HG02798 (cell line): ENCODE measurements at regions not wholly inside any gene's neighbourhood (a gene's known extent, or its start where the extent isn't known, plus 50 kb on each side); places are given as distances from the start of the nearest gene placed in this dataset.
"Not testable (repeated sequence)": the region's sequence is repeated elsewhere in the genome, so short reads cannot be mapped to it uniquely, and the experiment has no call there.

Experiments used
- ATAC-seq: cut with Tn5 transposase; IDR thresholded peaks from one replicate; pipeline ENCODE4 v1.9.1; 2021; ENCODE audit warnings: mild to moderate bottlenecking; ENCODE audit not compliant: unreplicated experiment, poor library complexity

DNA sequence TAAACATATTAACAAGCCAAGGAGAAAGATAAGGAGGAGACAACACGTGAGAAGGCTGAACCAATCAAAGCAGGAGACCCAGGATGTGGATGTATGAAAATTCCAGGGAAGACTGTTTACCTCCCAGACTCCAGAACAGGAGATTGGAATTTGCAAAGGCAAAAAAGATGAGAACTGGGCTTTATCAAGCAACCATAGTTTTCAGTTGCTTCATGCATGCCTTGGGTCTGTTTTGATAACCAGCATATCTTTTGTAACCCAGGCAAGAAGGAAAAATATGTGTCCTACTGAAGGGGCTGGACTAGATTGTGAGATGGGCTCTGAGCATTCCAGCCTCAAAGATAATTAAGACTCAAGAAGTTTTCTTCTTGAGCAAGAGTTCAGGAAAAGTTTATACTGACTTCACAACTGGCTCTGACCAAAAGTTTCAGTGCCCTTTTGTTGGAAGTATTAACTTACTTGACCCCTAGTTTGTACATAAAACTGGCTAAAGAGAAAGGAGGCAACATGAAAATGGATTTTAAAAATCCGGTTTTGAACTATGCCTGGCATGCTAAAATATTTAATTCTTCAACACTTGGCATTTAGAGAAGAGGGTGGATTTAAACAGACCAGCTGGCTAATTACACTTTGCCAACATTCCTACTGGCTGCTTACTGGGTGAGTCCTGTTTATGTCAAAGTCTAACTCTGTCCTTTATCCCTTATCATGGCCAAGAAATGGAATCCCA, 79.3 kb upstream of the CD28 start:
- ATAC-seq: no peak

DNA sequence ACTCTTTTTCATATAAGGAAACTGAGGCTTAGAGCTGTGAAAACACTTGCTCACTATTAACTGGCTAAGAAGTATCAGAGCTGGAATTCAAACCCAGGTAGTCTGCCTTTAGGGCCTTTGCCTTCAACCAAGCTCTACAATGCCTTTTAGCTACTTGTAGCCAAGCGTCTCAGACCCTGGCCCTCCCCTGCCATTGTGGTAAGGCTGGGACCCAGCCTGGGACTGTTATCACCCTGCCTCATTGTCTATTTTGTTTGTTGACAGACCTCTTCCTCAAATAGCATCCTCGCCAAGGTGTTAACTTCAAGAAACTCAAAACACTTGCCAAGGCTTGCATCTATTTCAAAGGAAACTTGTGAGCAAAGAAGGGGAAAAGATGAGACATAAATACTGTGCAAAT, 76.7 kb upstream of the CD28 start:
- ATAC-seq: no peak

DNA sequence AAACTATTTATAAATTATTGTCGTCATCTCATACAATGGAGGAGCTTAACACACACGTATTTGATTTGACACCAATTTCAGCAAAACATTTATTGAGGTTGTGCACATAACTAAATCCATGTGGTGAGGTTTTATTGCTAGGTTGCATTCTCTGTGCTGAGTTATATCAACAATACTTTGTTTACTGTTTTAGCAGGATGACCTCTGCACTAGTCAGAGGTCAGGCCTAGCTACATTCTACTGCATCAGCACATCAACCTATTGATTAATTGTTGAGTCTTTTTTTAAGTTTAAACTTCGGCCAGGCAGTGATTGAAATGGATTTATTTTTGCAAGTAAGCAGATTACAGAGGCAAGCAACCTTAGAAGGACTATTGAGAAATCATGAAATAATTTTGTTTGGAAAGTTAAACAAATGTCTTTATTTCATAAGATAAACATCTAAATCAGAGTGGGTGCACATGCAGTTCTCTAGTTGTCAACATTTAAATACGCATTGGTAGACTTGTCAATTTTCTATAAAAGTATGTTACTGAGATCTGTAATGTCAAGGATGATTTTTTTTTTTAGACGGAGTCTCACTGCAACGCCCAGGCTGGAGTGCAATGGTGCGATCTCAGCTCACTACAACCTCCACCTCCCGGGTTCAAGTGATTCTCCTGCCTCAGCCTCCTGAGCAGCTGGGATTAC, 75.2 kb upstream of the CD28 start:
- ATAC-seq: no peak

DNA sequence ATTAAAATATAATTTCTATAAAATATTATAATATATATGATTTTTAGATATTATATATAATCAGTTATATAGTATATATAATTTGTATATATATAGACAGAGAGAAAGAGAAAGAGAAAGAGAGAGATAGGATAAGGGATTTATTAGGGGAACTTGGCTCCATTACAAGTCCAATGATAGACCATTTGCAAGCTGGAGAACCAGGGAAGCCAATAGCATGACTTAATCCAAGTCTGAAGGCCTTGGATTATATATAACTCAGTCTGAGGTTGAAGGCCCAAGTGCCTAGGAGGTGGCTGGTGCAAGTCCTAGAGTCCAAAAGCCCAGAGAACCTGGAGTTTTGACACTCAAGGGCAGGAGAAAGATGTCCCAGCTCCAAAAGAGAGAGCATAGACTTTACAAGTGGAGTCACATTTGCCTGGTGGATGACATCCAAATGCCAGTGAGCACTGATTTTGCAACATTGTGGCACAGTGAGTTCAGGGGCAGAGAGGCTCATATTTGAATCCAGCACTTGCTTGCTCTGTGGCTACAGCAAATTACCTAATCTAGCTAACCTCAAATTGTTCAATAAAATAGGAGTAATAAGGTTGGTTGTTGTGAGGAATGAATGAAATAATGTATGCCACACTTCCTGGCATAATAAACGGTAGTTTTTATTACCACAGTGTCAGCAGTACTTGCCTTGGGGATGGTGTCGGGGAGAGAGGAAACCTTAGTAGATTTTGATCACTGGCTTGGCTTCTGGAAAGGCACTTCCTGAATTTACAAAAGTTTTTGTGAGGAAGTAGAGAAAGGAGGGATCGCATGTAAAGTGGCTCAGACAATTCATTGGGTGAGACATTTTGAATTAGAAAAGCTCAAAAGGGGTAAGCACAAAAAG, 69.6 kb upstream of the CD28 start:
- ATAC-seq: no peak

DNA sequence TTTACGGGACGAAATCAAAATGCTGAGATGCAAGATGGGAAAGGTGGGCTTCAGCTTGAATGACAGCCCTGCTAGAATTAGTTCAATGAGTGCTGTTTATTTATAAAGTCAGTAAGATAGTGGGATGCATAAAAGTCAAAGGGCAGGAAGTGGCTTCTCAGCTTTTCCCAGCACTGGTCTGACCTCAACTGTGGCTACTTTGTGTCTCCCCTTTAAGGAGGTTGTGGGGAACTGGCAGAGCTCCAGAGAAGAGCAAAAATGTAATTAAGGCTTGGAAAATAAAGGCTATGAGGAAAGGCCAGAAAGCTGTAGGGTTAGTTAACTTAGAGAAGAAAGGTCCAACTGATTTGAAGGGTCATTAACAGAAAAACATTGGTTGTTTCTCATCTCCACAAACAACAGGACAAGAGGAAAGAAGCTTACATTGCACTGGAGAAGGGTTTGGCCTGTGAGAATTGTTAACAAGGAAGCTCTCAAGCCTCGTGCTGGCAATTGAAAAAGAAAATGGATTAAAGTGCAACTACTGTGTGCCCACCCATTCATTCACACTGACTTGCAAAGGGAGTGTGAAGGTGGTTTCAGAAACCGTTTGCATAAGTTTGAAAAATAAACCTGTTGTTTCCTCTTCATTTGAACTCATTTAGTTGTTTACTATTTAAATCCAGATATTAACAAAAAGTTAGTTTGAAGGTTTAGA, 68.8 kb upstream of the CD28 start:
- no peak for ATAC-seq

DNA sequence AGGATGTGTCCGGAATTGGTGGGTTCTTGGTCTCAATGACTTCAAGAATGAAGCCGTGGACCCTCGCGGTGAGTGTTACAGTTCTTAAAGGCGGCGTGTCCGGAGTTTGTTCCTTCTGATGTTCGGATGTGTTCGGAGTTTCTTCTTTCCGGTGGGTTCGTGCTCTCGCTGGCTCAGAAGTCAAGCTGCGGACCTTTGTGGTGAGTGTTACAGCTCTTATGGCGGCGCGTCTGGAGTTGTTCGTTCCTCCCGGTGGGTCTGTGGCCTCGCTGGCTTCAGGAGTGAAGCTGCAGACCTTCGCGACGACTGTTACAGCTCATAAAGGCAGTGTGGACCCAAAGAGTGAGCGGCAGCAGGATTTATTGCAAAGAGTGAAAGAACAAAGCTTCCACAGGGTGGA, 64.6 kb upstream of the CD28 start:
- not testable (repeated sequence) for ATAC-seq

DNA sequence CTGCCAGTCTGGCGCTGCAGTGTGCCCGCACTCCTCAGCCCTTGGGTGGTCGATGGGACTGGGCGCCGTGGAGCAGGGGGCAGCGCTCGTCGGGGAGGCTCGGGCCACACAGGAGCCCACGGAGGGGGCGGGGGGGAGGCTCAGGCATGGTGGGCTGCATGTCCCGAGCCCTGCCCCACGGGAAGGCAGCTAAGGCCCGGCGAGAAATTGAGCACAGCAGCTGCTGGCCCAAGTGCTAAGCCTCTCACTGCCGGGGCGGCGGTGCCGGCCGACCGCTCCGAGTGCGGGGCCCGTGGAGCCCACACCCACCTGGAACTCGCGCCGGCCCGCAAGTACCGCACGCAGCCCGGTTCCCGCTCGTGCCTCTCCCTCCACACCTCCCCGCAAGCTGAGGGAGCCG, 63.6 kb upstream of the CD28 start:
- not testable (repeated sequence) for ATAC-seq

DNA sequence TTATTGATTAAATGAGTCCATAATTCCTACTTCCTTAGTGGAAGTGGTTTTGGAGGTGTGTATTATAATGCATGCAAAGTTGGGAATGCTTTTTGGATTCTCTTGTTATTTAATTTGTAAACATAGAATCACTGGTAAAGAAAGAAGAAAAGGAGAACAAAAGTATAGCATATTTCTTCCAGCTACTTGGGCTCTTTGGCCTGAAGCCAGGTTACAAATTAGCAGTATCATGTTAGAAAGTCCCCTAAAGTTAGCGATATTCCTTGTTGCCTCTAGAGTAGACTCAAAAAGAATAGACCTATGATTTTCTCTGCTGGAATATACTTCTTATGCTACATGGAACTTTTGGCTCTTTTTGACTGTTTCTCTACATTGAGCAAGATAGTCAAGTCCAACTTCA, 60.6 kb upstream of the CD28 start:
- ATAC-seq: no peak

DNA sequence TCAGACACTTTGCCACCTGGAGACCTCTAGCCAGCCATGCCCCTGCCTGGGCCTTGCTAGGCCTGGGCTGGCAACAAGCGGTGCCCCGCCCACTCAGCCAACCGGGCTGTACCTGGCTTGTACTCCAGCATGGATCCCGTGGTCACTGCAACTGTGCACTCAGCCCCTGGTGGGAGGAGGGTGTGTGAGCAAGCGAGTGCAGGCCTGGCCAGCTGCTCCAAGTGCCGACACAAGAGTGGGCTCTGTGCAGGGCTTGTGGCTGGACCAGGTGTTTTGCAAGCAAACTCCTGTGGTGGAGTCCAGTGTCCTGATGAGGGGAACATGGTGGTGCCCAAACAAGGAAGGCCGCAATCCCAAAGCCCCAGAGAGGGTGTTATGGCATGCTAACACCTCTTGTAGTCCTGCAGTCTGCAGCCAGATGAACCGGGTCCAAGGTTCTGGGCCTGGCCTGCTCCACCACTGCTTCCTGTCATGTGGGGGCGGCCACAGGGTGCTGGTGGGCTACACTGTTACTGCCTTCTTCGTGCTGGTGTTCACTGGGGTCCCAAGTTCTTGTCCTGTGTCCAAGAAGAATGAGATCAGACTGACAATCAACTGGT, 60.1 kb upstream of the CD28 start:
- ATAC-seq: no peak

DNA sequence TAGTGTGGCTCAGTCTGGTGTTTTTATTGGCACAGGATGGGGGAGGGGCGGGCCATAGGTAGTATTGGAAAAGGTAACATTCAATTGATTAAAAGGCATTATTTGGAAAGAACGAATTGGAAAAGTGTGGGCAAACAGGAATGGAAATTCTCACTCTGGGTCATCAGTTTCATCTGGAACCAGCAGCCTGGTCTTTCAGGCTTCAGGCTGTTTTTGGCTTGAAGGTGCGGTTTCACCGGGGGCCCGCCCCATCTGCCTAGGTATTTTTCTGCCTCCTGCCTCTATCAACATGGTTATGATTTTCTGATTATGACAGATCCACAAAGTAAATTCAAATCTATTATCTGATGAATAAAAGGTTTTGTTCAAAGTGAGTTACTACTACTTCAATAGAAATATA, 59.5 kb upstream of the CD28 start:
- ATAC-seq: no peak

DNA sequence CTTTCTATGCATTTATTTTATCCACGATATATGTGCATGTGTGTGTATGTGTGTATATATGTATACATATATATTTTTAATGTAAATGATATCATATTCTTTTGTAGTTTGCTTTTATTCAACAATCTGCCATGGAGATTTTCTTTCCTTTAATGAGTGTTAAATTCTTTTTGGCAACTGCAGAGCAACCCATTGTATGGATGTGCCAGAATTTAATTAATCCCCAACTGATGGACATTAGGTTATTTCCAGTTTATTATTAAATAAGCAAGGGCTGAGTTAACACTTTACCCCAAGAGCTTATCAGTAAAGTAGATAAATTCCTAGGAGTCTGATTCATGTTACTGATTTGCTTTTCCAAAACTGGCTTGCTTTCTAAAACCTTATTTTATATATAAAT, 58.9 kb upstream of the CD28 start:
- no peak for ATAC-seq

DNA sequence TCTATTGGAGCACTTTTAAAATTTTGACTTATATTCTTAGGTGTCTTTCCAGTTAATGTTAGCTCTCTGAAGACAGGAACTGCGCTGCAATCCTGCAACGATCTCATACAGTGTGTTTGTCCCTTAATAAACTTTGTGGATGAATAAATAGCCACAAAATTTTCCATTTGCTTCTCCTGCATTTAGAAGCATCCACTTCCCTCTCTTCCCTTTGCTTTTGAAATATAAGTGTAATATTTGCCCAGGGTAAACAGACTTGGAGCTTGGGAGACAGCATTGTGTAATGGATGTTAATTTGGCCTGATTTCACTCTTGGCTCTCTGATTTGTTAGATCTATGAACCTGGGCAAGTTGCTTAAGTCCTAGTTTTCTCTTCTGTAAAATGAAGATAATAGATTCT, 58.2 kb upstream of the CD28 start:
- no peak for ATAC-seq

DNA sequence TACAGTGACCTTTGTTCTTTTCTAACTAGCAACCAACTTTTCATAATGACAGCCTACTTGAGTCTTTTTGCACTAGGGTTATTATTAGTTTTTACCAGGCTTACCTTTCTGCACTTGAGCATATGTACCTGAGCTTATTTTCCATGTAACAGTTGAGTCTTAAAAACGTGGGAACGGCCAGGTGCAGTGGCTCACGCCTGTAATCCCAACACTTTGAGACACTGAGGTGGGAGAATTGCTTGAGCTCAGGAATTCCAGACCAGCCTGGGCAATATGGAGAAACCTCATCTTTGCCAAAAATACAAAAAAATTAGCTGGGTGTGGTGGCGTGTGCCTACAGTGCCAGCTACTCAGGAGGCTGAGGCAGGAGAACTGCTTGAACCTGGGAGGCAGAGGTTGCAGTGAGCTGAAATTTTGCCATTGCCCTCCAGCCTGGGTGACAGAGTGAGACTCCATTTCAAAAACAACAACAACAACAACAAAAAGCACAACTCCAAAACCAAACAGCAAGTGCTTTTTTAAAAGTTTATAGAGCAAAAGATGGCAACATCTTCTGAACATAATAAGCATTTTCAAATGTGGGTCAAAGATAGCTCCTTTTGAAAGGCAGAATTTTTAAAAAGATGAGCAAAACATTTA, 57.1 kb upstream of the CD28 start:
- no peak for ATAC-seq

DNA sequence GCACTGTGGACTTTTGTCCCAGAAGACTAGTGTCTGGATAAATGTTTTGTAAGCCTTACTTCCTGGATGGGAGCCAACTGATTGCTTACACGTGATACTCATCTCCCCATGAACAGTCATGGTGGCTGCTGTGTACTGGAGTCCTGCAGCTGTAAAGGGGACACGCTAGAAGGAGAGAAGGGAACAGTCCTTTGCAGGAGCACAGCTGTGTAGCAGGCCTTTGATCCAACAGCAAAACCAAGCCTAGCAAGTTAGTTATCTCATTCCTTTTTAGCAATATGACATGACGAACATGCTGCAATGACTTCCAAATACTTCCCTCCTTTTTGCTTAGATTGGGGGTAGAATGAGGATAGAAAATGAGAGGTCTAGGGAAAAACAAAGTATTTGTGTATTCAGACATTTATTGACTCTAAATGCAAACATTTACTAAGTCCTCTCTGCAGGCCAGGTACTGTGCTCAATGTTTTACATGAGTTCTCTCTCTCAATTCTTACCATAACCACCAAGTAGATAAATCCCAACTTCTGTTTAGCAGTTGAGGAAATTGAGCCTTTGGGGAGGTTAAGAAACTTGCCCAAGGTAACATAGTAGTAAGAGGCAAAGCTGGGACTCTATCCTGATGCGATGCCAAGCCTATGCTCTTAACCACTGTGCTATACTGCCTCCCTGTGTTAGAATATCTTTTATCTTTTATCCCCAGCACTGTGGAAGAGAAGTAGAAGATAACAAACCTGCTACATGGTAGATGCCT, 55.4 kb upstream of the CD28 start:
- ATAC-seq: no peak

DNA sequence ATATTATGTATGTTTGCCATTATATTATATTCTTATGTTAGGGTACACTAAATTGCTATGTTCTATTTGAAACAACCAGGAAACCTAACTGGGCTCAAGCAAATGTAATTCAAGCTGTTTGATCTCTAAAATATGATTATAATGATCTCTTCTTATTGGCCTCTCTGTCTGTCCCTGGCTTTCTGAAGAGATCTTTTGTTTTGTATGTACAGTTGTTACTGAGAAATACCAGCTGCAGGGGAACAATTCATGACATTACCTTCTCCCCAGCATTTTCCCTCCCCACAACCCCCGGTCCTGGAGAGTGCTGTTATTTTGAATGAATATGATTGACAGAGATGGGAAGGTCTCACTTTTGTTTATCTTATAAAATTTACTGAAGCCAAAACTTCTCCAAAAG, 54.8 kb upstream of the CD28 start:
- no peak for ATAC-seq

DNA sequence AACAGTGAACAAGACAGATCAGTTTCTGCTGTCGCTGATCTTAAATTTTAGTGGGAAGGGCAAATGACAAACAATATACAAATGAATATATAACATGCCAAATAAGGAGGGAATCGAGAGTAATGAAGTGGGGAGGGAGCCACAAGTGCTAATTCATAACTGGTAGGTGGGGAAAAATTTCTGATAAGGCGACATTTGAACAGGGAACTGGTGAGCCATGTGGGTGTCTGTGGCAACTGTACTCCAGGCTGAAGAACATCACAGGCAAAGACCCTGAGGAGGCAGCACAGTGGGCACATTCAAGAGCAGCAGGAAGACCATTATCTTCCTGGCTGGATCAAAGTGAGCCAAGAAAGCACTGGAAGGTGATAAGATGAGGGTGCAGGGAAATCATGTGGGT, 51.6 kb upstream of the CD28 start:
- no peak for ATAC-seq

DNA sequence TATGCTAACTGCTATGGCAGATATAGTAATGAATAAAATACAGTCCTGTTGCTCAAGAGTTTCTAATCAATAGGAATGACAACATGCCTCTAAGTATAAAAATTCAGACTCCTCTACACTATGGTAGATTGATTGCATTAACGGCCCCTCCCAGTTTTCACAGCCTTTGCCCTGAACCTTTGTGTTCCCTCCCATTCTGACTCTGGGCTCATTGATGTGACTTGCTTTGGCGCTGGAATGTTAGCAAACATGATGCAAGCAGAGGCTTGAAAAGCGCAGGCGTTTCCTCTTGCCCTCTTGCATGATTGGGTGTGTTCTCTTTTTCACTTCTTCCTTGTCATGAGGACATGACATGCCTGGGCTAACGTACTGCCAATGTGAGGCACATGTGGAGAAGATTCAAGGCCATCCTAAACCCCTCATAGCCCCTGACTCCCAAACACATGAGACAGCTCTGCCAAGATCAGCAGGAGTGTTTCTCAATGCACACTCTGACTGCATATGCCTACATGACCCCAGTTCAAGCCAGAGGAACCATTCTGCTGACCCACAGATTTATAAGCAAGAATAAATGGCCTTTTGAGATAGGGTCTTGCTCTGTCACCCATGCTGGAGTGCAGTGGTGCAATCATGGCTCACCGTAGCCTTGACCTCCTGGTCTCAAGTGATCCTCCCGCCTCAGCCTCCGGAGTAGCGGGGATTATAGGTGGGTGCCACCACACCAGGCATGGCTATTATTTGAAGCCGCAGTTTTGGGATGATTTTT, 49.7 kb upstream of the CD28 start:
- no peak for ATAC-seq
